ENCODE measurements at regions not wholly inside any gene's neighbourhood (a gene's known extent, or its start where the extent isn't known, plus 50 kb on each side); places are given as distances from the start of the nearest gene placed in this dataset.
"Not testable (repeated sequence)": the region's sequence is repeated elsewhere in the genome, so short reads cannot be mapped to it uniquely, and the experiment has no call there.

DNA sequence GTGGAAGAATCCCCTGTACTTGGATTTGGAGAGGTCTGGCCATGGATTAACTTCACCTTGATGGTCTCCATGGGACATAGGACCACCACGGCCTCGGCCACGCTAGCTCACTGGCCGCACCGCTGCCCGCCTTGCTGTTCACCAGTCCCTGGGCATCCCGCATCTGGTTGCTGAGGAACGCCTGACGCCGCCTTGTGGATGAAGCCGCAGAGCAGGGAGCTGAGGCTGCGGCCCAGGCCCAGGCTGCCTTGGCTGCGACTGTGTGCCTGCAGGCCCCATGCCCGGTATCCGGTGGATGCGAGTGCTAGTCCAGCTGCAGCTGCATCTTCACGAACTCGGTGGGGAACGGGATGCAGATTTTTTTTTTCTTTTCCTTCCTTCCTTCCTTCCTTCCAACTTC, 1407.1 kb downstream of the UQCRFS1 start:
- Histone ChIP-seq H3K36me3 (ENCODE audit: control insufficient read depth in 2 of 2, extremely low read depth in 1 of 2, insufficient read depth in 1 of 2, low read length in 1 of 2) (peaks cover 9 to 10% of the 10 kb centered on the region in 2 donors), H3K4me3 (ENCODE audit: control insufficient read depth in 1 of 2, extremely low read depth in 1 of 2, low read length in 1 of 2) (no peak overlapping the region), H3K27ac (ENCODE audit: low read length) (no peak overlapping the region), H3K9me3 (no peaks in the 10 kb centered on the region), H3K27me3 (replicated peaks in 1 of 2; ENCODE audit: control insufficient read depth in 2 of 2, extremely low read depth in 1 of 2, insufficient read depth in 2 of 2, low read length in 1 of 2) (no peaks in the 10 kb centered on the region), H3K4me1 (ENCODE audit: control insufficient read depth in 1 of 2, extremely low read depth in 1 of 2, insufficient read depth in 2 of 2, low read length in 2 of 2) (no peaks in the 10 kb centered on the region)
- no peak overlapping the region for H3K27ac Mint-ChIP-seq
- H3K9me3 Mint-ChIP-seq: peaks cover 5 to 7% (median 6%) of the 10 kb centered on the region in 3 donors
- ChIA-PET POLR2A (no interaction called here), CTCF (no interaction called here)
- H3K4me1 Mint-ChIP-seq: peaks cover 4 to 6% (median 5%) of the 10 kb centered on the region in 3 donors
- H3K4me3 Mint-ChIP-seq: no peak overlapping the region
- no peak for DNase-seq
- no peak for ATAC-seq (replicated peaks in 1 of 4)
- over 99% methylated on average over 13 of the region's 19 CpGs for WGBS (ENCODE audit: insufficient coverage)
- H3K27me3 Mint-ChIP-seq: no peaks in the 10 kb centered on the region
- H3K36me3 Mint-ChIP-seq: peaks cover 38% of the 10 kb centered on the region

DNA sequence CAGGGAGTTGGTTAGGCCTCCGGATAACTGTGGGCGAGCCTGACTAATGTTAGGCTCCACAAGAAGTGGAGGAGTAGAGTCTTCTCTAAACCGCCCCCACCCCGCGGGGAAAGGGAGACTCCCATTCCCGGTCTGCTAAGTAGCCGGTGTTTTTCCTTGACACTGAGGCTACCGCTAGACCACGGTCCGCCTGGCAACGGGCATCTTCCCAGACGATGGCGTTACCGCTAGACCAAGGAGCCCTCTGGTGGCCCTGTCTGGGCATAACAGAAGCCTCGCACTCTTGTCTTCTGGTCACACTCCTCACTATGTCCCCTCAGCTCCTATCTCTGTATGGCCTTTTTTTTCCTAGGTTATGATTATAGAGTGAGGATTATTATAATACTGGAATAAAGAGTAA, 1410.7 kb downstream of the UQCRFS1 start:
- H3K36me3 Mint-ChIP-seq: peaks cover 45% of the 10 kb centered on the region
- CTCF ChIA-PET: not testable (repeated sequence)
- H3K4me1 Mint-ChIP-seq: peaks cover 4 to 15% (median 5%) of the 10 kb centered on the region in 3 donors

DNA sequence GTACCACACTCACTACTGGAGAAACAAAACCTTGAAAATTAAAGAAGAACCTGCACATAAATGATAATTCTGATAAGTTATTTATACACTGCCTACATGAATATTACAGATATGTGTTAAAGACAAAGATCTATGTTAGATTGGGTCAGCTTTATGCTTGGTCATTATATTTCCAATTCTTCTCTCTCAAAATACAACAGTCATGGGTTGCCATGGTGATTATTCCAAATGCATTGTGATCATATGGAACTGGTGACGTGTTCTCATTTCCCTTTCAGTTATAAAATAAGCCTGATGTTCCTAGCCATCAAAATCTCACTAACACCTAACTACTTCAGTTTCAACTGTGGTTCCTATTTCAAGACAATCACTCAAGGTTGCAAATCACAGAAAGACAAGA, 1416.4 kb downstream of the UQCRFS1 start:
- peak overlapping the region in 2 of 3 donors; percentile 13 to 26 for H3K4me3 Mint-ChIP-seq
- Histone ChIP-seq H3K4me3 (ENCODE audit: control insufficient read depth in 1 of 2, extremely low read depth in 1 of 2, low read length in 1 of 2) (no peak overlapping the region), H3K9me3 (no peaks in the 10 kb centered on the region), H3K27me3 (replicated peaks in 1 of 2; ENCODE audit: control insufficient read depth in 2 of 2, extremely low read depth in 1 of 2, insufficient read depth in 2 of 2, low read length in 1 of 2) (no peaks in the 10 kb centered on the region), H3K4me1 (ENCODE audit: control insufficient read depth in 1 of 2, extremely low read depth in 1 of 2, insufficient read depth in 2 of 2, low read length in 2 of 2) (peaks cover 9 to 24% of the 10 kb centered on the region in 2 experiments), H3K27ac (ENCODE audit: low read length) (no peak overlapping the region), H3K36me3 (ENCODE audit: control insufficient read depth in 2 of 2, extremely low read depth in 1 of 2, insufficient read depth in 1 of 2, low read length in 1 of 2) (peaks cover 4 to 9% of the 10 kb centered on the region in 2 donors)
- no peak overlapping the region for H3K27ac Mint-ChIP-seq
- POLR2A ChIA-PET: no interaction called here
- no peaks in the 10 kb centered on the region for H3K9me3 Mint-ChIP-seq
- ATAC-seq (replicated peaks in 1 of 4) (no peak), DNase-seq (no peak)
- 80% methylated on average over 1 of the region's 1 CpG for WGBS (ENCODE audit: insufficient coverage)
- peaks cover 23 to 37% (median 34%) of the 10 kb centered on the region in 3 donors for H3K4me1 Mint-ChIP-seq
- no peaks in the 10 kb centered on the region for H3K27me3 Mint-ChIP-seq
- H3K36me3 Mint-ChIP-seq: peaks cover 17% of the 10 kb centered on the region
- CTCF ChIA-PET: no interaction called here

More for the DNA sequence above, 1410.7 kb downstream of the UQCRFS1 start:
- H3K27ac ChIP-seq (ENCODE audit: low read length); H3K9me3 Mint-ChIP-seq; H3K27me3 ChIP-seq (replicated peaks in 1 of 2; ENCODE audit: control insufficient read depth in 2 of 2, extremely low read depth in 1 of 2, insufficient read depth in 2 of 2, low read length in 1 of 2); H3K4me1 ChIP-seq (ENCODE audit: control insufficient read depth in 1 of 2, extremely low read depth in 1 of 2, insufficient read depth in 2 of 2, low read length in 2 of 2); ATAC-seq (replicated peaks in 1 of 4); H3K4me3 ChIP-seq (ENCODE audit: control insufficient read depth in 1 of 2, extremely low read depth in 1 of 2, low read length in 1 of 2); POLR2A ChIA-PET; H3K4me3 Mint-ChIP-seq; DNase-seq; H3K27ac Mint-ChIP-seq; H3K27me3 Mint-ChIP-seq; H3K9me3 ChIP-seq: not testable (repeated sequence)
- whole genome bisulfite sequencing (ENCODE audit: insufficient coverage): 94% methylated on average over 10 of the region's 15 CpGs
- H3K36me3 ChIP-seq (ENCODE audit: control insufficient read depth in 2 of 2, extremely low read depth in 1 of 2, insufficient read depth in 1 of 2, low read length in 1 of 2): peaks cover 10 to 18% of the 10 kb centered on the region in 2 donors

DNA sequence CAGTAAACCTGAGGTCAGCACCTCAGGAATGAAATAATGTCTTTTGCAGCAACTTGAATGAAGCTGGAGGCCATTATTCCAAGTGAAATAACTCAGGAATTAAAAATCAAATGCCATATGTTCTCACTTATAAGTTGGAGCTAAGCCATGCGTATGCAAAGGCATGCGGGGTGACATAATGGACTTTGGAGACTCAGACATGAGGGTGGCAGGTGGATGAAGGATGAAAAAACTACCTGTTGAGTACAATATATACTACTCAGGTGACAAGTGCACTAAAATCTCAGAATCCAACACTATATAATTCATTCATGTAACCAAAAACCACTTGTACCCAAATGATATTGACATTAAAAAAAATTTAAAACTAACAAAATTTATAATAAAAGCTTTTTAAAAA, 1416.9 kb downstream of the UQCRFS1 start:
- Mint-ChIP-seq H3K4me1 (peaks cover 23 to 36% (median 36%) of the 10 kb centered on the region in 3 donors), H3K36me3 (peaks cover 14% of the 10 kb centered on the region), H3K4me3 (peak overlapping the region in 2 of 3 donors; percentile 17 to 59), H3K9me3 (no peaks in the 10 kb centered on the region), H3K27ac (peak overlapping the region in 1 of 2 donors; percentile 48), H3K27me3 (no peaks in the 10 kb centered on the region)
- no peak overlapping the region for H3K4me3 ChIP-seq (ENCODE audit: control insufficient read depth in 1 of 2, extremely low read depth in 1 of 2, low read length in 1 of 2)
- ChIA-PET POLR2A (no interaction called here), CTCF (no interaction called here)
- no peak overlapping the region for H3K27ac ChIP-seq (ENCODE audit: low read length)
- no peak for DNase-seq
- H3K4me1 ChIP-seq (ENCODE audit: control insufficient read depth in 1 of 2, extremely low read depth in 1 of 2, insufficient read depth in 2 of 2, low read length in 2 of 2): peaks cover 9 to 24% of the 10 kb centered on the region in 2 experiments
- peaks cover 4 to 9% of the 10 kb centered on the region in 2 donors for H3K36me3 ChIP-seq (ENCODE audit: control insufficient read depth in 2 of 2, extremely low read depth in 1 of 2, insufficient read depth in 1 of 2, low read length in 1 of 2)
- H3K27me3 ChIP-seq (replicated peaks in 1 of 2; ENCODE audit: control insufficient read depth in 2 of 2, extremely low read depth in 1 of 2, insufficient read depth in 2 of 2, low read length in 1 of 2): no peaks in the 10 kb centered on the region
- no peaks in the 10 kb centered on the region for H3K9me3 ChIP-seq
- ATAC-seq (replicated peaks in 1 of 4): no peak
- WGBS (ENCODE audit: insufficient coverage): no CpG with 5 or more reads among the region's 2 CpGs

DNA sequence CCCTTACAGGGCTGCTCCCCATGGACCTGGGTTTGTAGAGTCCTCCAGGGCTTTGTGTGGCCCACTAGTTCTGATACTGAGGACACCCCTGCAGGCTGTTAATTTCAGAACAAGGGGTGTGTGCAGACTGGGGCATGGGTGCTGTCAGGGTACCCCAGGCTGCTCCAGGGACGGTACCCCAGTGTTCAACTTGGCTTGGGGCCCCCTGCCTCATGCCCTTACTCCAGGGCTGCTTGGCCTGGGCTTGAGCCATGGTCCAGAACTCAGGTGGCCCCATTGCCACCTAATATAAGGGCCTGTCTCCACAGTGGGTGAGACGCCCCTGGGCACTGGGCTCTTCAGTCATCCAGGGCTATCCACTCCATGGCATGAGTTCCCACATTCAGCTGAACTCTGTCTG, 1417.6 kb downstream of the UQCRFS1 start:
- POLR2A ChIA-PET: no interaction called here
- no peak for ATAC-seq (replicated peaks in 1 of 4)
- H3K36me3 Mint-ChIP-seq: peaks cover 13% of the 10 kb centered on the region

DNA sequence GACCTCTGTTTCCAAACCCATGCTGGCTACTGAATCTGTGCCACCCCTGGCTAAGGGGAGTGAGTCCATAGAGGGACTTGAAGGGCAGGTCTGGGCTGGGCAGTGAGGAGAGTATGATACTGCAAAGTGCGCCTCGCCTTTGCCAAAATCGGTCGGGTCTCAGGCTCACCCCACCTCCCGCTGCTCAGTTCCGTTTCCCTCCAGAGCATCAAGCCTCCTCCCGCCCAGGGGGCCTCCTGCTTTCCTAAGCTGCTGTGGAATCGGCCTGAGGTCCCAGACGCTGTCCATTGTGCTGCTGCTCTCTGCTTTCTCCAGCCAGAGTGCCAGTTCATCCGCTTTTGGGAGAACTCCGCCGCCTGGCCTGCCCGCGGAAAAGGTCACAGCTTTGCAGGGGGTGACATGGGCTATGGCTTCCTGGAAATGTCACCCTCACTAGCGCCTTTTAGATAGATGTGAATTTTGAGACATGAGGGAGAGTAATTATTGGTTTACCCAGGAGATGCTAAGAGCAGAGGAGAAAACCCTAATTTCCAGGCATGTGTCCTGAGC, 1418.4 kb downstream of the UQCRFS1 start:
- Histone ChIP-seq H3K4me3 (ENCODE audit: control insufficient read depth in 1 of 2, extremely low read depth in 1 of 2, low read length in 1 of 2) (peak overlapping the region; percentile 87 to 90), H3K27ac (ENCODE audit: low read length) (peak overlapping the region; percentile 77), H3K9me3 (no peaks in the 10 kb centered on the region), H3K27me3 (replicated peaks in 1 of 2; ENCODE audit: control insufficient read depth in 2 of 2, extremely low read depth in 1 of 2, insufficient read depth in 2 of 2, low read length in 1 of 2) (no peaks in the 10 kb centered on the region), H3K4me1 (ENCODE audit: control insufficient read depth in 1 of 2, extremely low read depth in 1 of 2, insufficient read depth in 2 of 2, low read length in 2 of 2) (peaks cover 9 to 24% of the 10 kb centered on the region in 2 experiments), H3K36me3 (ENCODE audit: control insufficient read depth in 2 of 2, extremely low read depth in 1 of 2, insufficient read depth in 1 of 2, low read length in 1 of 2) (peaks cover 4 to 7% of the 10 kb centered on the region in 2 donors)
- H3K4me3 Mint-ChIP-seq: peak overlapping the region; percentile 83 to 98 (median 94)
- H3K36me3 Mint-ChIP-seq: peaks cover 13% of the 10 kb centered on the region
- DNase-seq: peak in 5 of 35 experiments; percentile 2 to 13 (median 3)
- peak overlapping the region; percentile 94 for H3K27ac Mint-ChIP-seq
- no peaks in the 10 kb centered on the region for H3K27me3 Mint-ChIP-seq
- ATAC-seq (replicated peaks in 1 of 4): no peak
- peaks cover 29 to 40% (median 33%) of the 10 kb centered on the region in 3 donors for H3K4me1 Mint-ChIP-seq
- 2% methylated on average over 10 of the region's 15 CpGs for WGBS (ENCODE audit: insufficient coverage)
- H3K9me3 Mint-ChIP-seq: no peaks in the 10 kb centered on the region
- CTCF ChIA-PET: interaction anchor here in 1 of 2 donors (0.6 kb wide), 1 partner anchor 69 kb away, joined by 3 read pairs; no protein-coding TSS in a partner anchor
- POLR2A ChIA-PET: no interaction called here

More for the DNA sequence above, 1417.6 kb downstream of the UQCRFS1 start:
- peaks cover 4 to 9% of the 10 kb centered on the region in 2 donors for H3K36me3 ChIP-seq (ENCODE audit: control insufficient read depth in 2 of 2, extremely low read depth in 1 of 2, insufficient read depth in 1 of 2, low read length in 1 of 2)
- H3K4me1 Mint-ChIP-seq: peaks cover 29 to 40% (median 36%) of the 10 kb centered on the region in 3 donors
- WGBS (ENCODE audit: insufficient coverage): 96% methylated on average over 2 of the region's 2 CpGs
- no peak for DNase-seq
- no peaks in the 10 kb centered on the region for H3K27me3 ChIP-seq (replicated peaks in 1 of 2; ENCODE audit: control insufficient read depth in 2 of 2, extremely low read depth in 1 of 2, insufficient read depth in 2 of 2, low read length in 1 of 2)
- peak overlapping the region; percentile 77 for H3K27ac ChIP-seq (ENCODE audit: low read length)
- peaks cover 9 to 24% of the 10 kb centered on the region in 2 experiments for H3K4me1 ChIP-seq (ENCODE audit: control insufficient read depth in 1 of 2, extremely low read depth in 1 of 2, insufficient read depth in 2 of 2, low read length in 2 of 2)
- H3K9me3 ChIP-seq: no peaks in the 10 kb centered on the region
- H3K4me3 Mint-ChIP-seq: peak overlapping the region; percentile 17 to 94 (median 59)
- no peaks in the 10 kb centered on the region for H3K9me3 Mint-ChIP-seq
- peak overlapping the region in 1 of 2 donors; percentile 48 for H3K27ac Mint-ChIP-seq
- CTCF ChIA-PET: no interaction called here
- no peaks in the 10 kb centered on the region for H3K27me3 Mint-ChIP-seq
- H3K4me3 ChIP-seq (ENCODE audit: control insufficient read depth in 1 of 2, extremely low read depth in 1 of 2, low read length in 1 of 2): no peak overlapping the region
